IMR-90 (cell line): ENCODE measurements at regions not wholly inside any gene's neighbourhood (a gene's known extent, or its start where the extent isn't known, plus 50 kb on each side); places are given as distances from the start of the nearest gene placed in this dataset.

ENCODE experiments used
- ATAC-seq: fragments of 200-7000 bp; cut with Tn5 transposase; 2 replicates; pipeline ENCODE4 v1.9.1; 2020; ENCODE audit warnings: low read depth, mild to moderate bottlenecking, moderate library complexity
- BruUV-seq: library from RNA; stranded (reverse); fragments of 400-500 nt; replicated peaks from 2 replicates; lab custom pipeline; 2021; lab: Mats Ljungman, UMichigan
- CTCF ChIA-PET: fragments of 300-600 bp; formaldehyde crosslinking; extraction: SDS; loops from one replicate; lab custom pipeline; 2021; ENCODE audit warnings: antibody characterized with exemption; lab: Yijun Ruan, JAX
- POLR2A ChIA-PET: fragments of 300-600 bp; sonication (Branson Sonifier 250); formaldehyde crosslinking; loops from one replicate; lab custom pipeline; 2022; ENCODE audit warnings: antibody characterized with exemption; ENCODE audit not compliant: unreplicated experiment; lab: Charles Lee
- DNase-seq: peaks from one replicate; pipeline ENCODE4 v3.0.0; 2013
- H2AFZ ChIP-seq: replicated peaks from 2 replicates; pipeline ENCODE3; 2013; ENCODE audit warnings: low read length, mild to moderate bottlenecking; ENCODE audit not compliant: poor library complexity
- H2AK5ac ChIP-seq: 2 replicates; pipeline ENCODE4 v1.6.1; 2013; ENCODE audit warnings: low read depth, low read length, inconsistent platforms
- H2AK9ac ChIP-seq: replicated peaks from 2 replicates; pipeline ENCODE3; 2013; ENCODE audit warnings: mild to moderate bottlenecking, low read depth, low read length, moderate library complexity; ENCODE audit not compliant: poor library complexity
- H2BK120ac ChIP-seq: 2 replicates; pipeline ENCODE4 v1.6.1; 2013; ENCODE audit warnings: low read depth, low read length, inconsistent platforms
- H2BK15ac ChIP-seq: 3 replicates; pipeline ENCODE4 v1.6.1; 2013; ENCODE audit warnings: low read depth, low read length, inconsistent platforms
- H2BK20ac ChIP-seq: 2 replicates; pipeline ENCODE4 v1.6.1; 2013; ENCODE audit warnings: low read depth, mild to moderate bottlenecking, inconsistent platforms, low read length, moderate library complexity
- H2BK5ac ChIP-seq: 2 replicates; pipeline ENCODE4 v1.6.1; 2013; ENCODE audit warnings: mild to moderate bottlenecking, low read depth, low read length, inconsistent platforms; ENCODE audit not compliant: poor library complexity, severe bottlenecking
- H3K14ac ChIP-seq: replicated peaks from 2 replicates; pipeline ENCODE4 v1.6.1; 2013; ENCODE audit warnings: low read depth, low read length, inconsistent platforms
- H3K18ac ChIP-seq: 2 replicates; pipeline ENCODE4 v1.6.1; 2013; ENCODE audit warnings: low read depth, low read length, control low read depth
- H3K23ac ChIP-seq: 2 replicates; pipeline ENCODE4 v1.6.1; 2013; ENCODE audit warnings: low read depth, low read length, inconsistent platforms
- H3K27ac ChIP-seq: 2 replicates; pipeline ENCODE4 v1.5.1; 2013; ENCODE audit warnings: mild to moderate bottlenecking, control low read depth, low read length; ENCODE audit not compliant: insufficient read depth
- H3K27me3 ChIP-seq: 2 replicates; pipeline ENCODE4 v1.6.1; 2013; ENCODE audit warnings: low read length; ENCODE audit not compliant: control insufficient read depth, insufficient read depth
- H3K36me3 ChIP-seq: 2 replicates; pipeline ENCODE4 v1.6.1; 2013; ENCODE audit warnings: low read length, mixed read lengths; ENCODE audit not compliant: control insufficient read depth, insufficient read depth
- H3K4ac ChIP-seq: 2 replicates; pipeline ENCODE4 v1.6.1; 2013; ENCODE audit warnings: low read depth, low read length, inconsistent platforms
- H3K4me1 ChIP-seq: 2 replicates; pipeline ENCODE4 v1.6.1; 2013; ENCODE audit warnings: low read length, mixed read lengths; ENCODE audit not compliant: control insufficient read depth, insufficient read depth
- H3K4me2 ChIP-seq: 2 replicates; pipeline ENCODE4 v1.6.1; 2013; ENCODE audit warnings: low read depth, mild to moderate bottlenecking, control low read depth, low read length, moderate library complexity
- H3K4me3 ChIP-seq: 2 replicates; pipeline ENCODE4 v1.5.1; 2013; ENCODE audit warnings: low read depth, mild to moderate bottlenecking, control low read depth, low read length, moderate library complexity; ENCODE audit not compliant: insufficient read depth
- H3K56ac ChIP-seq: 2 replicates; pipeline ENCODE4 v1.6.1; 2013; ENCODE audit warnings: low read length, inconsistent platforms; ENCODE audit not compliant: insufficient read depth; ENCODE audit errors: extremely low read depth
- H3K79me1 ChIP-seq, 2 experiments: 2 replicates each; pipeline ENCODE4 v1.6.1; 2013; ENCODE audit warnings: low read length in 2 of 2, inconsistent platforms in 1 of 2, low read depth in 1 of 2
- H3K9ac ChIP-seq: 2 replicates; pipeline ENCODE4 v1.6.1; 2013; ENCODE audit warnings: low read depth, low read length, control low read depth
- H3K9me1 ChIP-seq: 2 replicates; pipeline ENCODE4 v1.6.1; 2013; ENCODE audit warnings: low read length, inconsistent platforms; ENCODE audit not compliant: insufficient read depth
- H3K9me3 ChIP-seq: 2 replicates; pipeline ENCODE4 v1.6.1; 2013; ENCODE audit warnings: low read length; ENCODE audit not compliant: control insufficient read depth, insufficient read depth
- H4K20me1 ChIP-seq: 2 replicates; pipeline ENCODE4 v1.6.1; 2013; ENCODE audit warnings: low read length, inconsistent platforms; ENCODE audit not compliant: insufficient read depth
- H4K5ac ChIP-seq: 2 replicates; pipeline ENCODE4 v1.6.1; 2013; ENCODE audit warnings: mild to moderate bottlenecking, low read depth, low read length, control low read depth
- H4K8ac ChIP-seq, 2 experiments: 2 replicates each; pipeline ENCODE4 v1.6.1; 2013; ENCODE audit warnings: low read depth in 2 of 2, low read length in 2 of 2, control low read depth in 1 of 2, inconsistent platforms in 1 of 2
- H4K91ac ChIP-seq: 2 replicates; pipeline ENCODE4 v1.6.1; 2013; ENCODE audit warnings: low read depth, low read length, inconsistent platforms; ENCODE audit not compliant: insufficient read depth
- CHD1 ChIP-seq: IDR thresholded peaks from 2 replicates; pipeline ENCODE4 v1.6.1; 2012; ENCODE audit warnings: low read depth, low read length, improper control_type of control experiment
- FOS ChIP-seq: fragments of 150-350 bp; IDR thresholded peaks from 2 replicates; pipeline ENCODE4 v1.6.1; 2016; ENCODE audit warnings: low read depth, low read length
- MAZ ChIP-seq: IDR thresholded peaks from 2 replicates; pipeline ENCODE4 v1.6.1; 2012; ENCODE audit warnings: low read depth, mild to moderate bottlenecking, low read length, improper control_type of control experiment, moderate library complexity, borderline replicate concordance
- RCOR1 ChIP-seq: IDR thresholded peaks from 2 replicates; pipeline ENCODE4 v1.6.1; 2012; ENCODE audit warnings: mild to moderate bottlenecking, low read length, improper control_type of control experiment; ENCODE audit not compliant: insufficient replicate concordance
- RFX5 ChIP-seq: IDR thresholded peaks from 2 replicates; pipeline ENCODE4 v1.8.0; 2012; ENCODE audit warnings: low read depth, mild to moderate bottlenecking, low read length, moderate library complexity
- SMC3 ChIP-seq: fragments of 150-350 bp; IDR thresholded peaks from 2 replicates; pipeline ENCODE4 v1.6.1; 2016; ENCODE audit warnings: low read depth, mild to moderate bottlenecking, antibody characterized with exemption, low read length, moderate library complexity
- WGBS, 2 experiments: methylation state at CpG; one replicate each; pipeline versions ENCODE4 v1.1.5 to v1.1.7; 2013; ENCODE audit warnings: missing lambda C conversion rate in 2 of 2; ENCODE audit not compliant: insufficient read length in 1 of 2; ENCODE audit errors: extremely low coverage in 2 of 2; 5-methylcytosine and 5-hydroxymethylcytosine counted together
- dilution Hi-C: fragments of 300-500 bp; cut with HindIII; formaldehyde crosslinking; loops from one replicate; pipeline ENCODE4 v1.14.3; 2018; ENCODE audit warnings: low sequenced_read_pairs; ENCODE audit not compliant: unreplicated experiment
- in situ Hi-C: fragments of 300-500 bp; cut with MboI; formaldehyde crosslinking; loops from 3 replicates; pipeline ENCODE4 v1.14.3; 2019; ENCODE audit warnings: low sequenced_read_pairs, inconsistent platforms, mixed read lengths
- intact Hi-C: fragments of 100-400 bp; cut with micrococcal nuclease; formaldehyde crosslinking; loops from 2 replicates; pipeline ENCODE4 v1.10.0; 2022

DNA sequence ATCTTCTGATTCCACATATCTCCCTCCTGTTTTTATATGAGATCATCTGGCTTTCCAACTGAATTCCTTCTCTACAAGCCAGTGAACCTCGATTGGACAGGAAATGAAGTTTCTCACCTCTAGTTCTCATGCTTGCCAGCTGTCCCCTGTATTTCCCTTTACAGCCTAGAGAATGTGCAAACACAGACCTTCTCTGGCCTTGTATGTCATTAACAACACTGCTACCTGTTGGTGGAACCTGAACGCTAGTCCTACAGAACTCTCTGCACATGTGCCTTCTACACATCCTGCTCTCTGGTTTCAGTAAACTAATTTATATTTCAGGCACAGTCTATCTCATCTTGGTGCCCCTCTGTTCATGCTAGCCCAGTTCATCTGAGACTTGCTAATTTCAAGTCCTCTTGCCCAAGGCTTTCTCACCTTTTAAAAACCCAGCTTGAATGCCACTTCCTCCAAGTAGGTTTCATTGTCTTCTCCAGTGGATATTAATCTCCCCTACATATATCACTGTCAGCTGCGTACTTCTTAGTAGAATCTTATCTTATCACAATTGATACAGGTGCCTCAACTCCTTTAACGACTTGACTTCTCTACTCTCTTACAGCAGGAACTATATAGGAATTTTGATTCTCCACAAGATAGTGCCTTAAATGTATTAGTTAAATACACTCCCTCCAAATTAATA, 549.9 kb downstream of the PLPP3 start:
- H2BK5ac ChIP-seq, result no peak overlapping the region
- H2BK120ac ChIP-seq, result no peak overlapping the region
- H2AK9ac ChIP-seq, result no peak overlapping the region
- H3K23ac ChIP-seq, result no peak overlapping the region
- H2BK20ac ChIP-seq, result no peak overlapping the region
- no peak overlapping the region for H4K91ac ChIP-seq
- ChIA-PET CTCF (no interaction called here), POLR2A (no interaction called here)
- H3K4me1 ChIP-seq, result peaks cover 1% of the 10 kb centered on the region; the same call in 1 of the 2 replicates
- H3K27me3 ChIP-seq, result no peaks in the 10 kb centered on the region
- no peaks in the 10 kb centered on the region for H3K79me1 ChIP-seq
- intact Hi-C loops, result no loop called here
- TF ChIP-seq SMC3 (no peak), CHD1 (no peak), MAZ (no peak), RFX5 (no peak), FOS (no peak), RCOR1 (no peak)
- no peak overlapping the region for H3K18ac ChIP-seq
- H3K14ac ChIP-seq, result no peak overlapping the region
- no peak overlapping the region for H3K27ac ChIP-seq
- dilution Hi-C loops, result no loop called here
- no peaks in the 10 kb centered on the region for H3K9me1 ChIP-seq
- BruUV-seq, result no TSS peak
- no peaks in the 10 kb centered on the region for H4K20me1 ChIP-seq
- no peak overlapping the region for H2AFZ ChIP-seq
- no peak overlapping the region for H2AK5ac ChIP-seq
- no peak overlapping the region for H2BK15ac ChIP-seq
- no peak overlapping the region for H3K4me2 ChIP-seq
- H3K9me3 ChIP-seq, result no peaks in the 10 kb centered on the region
- DNase-seq (peak; percentile 5), ATAC-seq (no peak)
- no peak overlapping the region for H4K5ac ChIP-seq
- WGBS, 2 experiments, result 36% methylated on average over 2 of the region's 4 CpGs; no CpG with 5 or more reads in 1 of the 2 experiments
- no peak overlapping the region for H4K8ac ChIP-seq
- no peaks in the 10 kb centered on the region for H3K36me3 ChIP-seq
- no peak overlapping the region for H3K4me3 ChIP-seq
- no peak overlapping the region for H3K9ac ChIP-seq
- no peak overlapping the region for H3K56ac ChIP-seq
- in situ Hi-C loops, result no loop called here
- H3K4ac ChIP-seq, result no peak overlapping the region
